Fibroblast of villous mesenchyme (primary cell): ENCODE measurements at regions not wholly inside any gene's neighbourhood (a gene's known extent, or its start where the extent isn't known, plus 50 kb on each side); places are given as distances from the start of the nearest gene placed in this dataset.

Source experiments
- DNase-seq: peaks from one replicate; pipeline ENCODE4 v3.0.0-alpha.2; 2010; ENCODE audit warnings: low read depth
- H3K4me3 ChIP-seq: 2 replicates; pipeline ENCODE4 v1.5.1; 2011; ENCODE audit warnings: low read depth, mild to moderate bottlenecking, low read length
- TF ChIP-seq, protein P1 (sequence below): IDR thresholded peaks from 2 replicates; pipeline ENCODE4 v1.5.1; 2012; ENCODE audit warnings: low read depth, mild to moderate bottlenecking, low read length; ENCODE audit not compliant: insufficient read depth

DNA sequence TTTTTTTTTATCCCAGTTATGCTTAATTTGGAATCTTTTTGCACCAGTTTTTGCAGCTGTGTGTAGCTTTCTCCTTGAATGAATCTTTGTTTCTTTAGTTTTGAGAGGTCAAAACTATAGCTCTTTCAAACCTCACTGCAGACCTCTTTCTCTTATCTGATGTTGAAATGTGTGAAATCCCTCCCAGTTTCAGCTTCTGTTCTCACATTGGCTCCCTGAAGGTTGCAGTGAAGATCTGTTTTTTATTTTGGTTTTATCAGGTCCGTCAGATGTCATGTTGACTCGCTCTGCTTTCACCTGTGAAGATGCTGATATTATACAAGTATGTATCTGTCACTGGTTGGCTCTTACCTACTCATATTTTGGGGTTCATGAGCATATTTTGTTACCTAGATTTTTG is 372.0 kb downstream of the RFC3 start:
- no peak overlapping the region for H3K4me3 ChIP-seq
- no peak for DNase-seq
- TF ChIP-seq, protein P1, sequence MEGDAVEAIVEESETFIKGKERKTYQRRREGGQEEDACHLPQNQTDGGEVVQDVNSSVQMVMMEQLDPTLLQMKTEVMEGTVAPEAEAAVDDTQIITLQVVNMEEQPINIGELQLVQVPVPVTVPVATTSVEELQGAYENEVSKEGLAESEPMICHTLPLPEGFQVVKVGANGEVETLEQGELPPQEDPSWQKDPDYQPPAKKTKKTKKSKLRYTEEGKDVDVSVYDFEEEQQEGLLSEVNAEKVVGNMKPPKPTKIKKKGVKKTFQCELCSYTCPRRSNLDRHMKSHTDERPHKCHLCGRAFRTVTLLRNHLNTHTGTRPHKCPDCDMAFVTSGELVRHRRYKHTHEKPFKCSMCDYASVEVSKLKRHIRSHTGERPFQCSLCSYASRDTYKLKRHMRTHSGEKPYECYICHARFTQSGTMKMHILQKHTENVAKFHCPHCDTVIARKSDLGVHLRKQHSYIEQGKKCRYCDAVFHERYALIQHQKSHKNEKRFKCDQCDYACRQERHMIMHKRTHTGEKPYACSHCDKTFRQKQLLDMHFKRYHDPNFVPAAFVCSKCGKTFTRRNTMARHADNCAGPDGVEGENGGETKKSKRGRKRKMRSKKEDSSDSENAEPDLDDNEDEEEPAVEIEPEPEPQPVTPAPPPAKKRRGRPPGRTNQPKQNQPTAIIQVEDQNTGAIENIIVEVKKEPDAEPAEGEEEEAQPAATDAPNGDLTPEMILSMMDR, result no peak

DNA sequence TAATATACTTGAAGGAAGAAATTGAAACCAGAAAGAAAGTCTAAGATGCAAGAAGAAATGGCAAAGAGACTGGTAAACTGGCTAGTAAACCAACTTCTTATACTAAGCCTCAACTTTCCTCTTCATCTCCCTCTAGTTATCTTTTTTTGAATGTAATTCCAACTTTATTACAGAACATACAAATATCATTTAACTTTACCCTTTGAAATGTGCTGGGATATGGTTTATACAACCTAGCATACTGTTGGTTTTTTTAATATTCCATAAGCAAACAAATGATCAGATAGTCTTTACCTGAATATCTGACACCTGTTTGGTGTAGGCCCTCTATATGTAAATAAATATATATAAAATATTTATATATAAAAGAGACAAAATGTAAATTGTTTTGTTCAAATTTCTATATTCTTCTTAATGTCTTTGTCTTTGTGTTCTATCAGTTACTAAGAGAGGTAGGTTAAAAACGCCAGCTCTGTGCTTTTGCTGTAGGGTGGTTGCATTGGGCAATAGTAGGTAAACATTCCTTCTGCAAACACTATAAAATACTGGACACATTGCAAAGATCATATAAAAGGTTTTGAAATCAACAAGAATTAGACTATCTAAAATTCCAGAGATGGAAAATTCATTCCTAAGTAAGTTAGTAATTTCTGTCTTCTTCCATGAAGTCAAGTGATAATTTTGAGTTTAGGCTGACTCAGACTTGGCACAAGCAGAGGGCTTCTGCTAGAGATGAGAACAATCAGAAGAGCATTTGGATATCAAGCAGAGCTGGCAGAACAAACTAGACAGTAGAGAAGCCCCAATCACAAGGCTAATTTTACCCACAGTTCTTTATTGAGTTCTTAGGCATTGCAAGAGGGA is 383.3 kb downstream of the RFC3 start:
- peak; percentile 87 for DNase-seq
- TF ChIP-seq, protein P1, result no peak

DNA sequence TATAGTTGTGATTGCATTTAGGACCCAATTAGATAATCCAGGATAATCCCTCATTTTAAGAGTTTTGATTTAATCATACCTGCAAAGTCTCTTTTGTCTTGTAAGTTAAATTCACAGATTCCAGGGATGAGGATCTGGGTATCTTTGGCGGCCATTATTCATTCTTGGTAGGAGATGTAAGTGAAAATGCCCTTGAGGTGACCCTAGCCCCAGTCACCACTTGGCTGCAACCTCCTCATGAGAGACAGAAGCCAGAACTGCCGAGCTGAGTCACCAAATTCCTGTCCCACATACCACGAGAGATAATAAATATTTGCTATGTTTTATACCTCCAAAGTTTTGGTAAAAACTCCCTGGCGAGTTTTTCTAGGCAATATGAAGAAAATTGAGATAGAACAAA is 389.4 kb downstream of the RFC3 start:
- H3K4me3 ChIP-seq, result no peak overlapping the region
- TF ChIP-seq, protein P1, result no peak
- DNase-seq, result peak; percentile 81

More for the DNA sequence above, 383.3 kb downstream of the RFC3 start:
- no peak overlapping the region for H3K4me3 ChIP-seq

DNA sequence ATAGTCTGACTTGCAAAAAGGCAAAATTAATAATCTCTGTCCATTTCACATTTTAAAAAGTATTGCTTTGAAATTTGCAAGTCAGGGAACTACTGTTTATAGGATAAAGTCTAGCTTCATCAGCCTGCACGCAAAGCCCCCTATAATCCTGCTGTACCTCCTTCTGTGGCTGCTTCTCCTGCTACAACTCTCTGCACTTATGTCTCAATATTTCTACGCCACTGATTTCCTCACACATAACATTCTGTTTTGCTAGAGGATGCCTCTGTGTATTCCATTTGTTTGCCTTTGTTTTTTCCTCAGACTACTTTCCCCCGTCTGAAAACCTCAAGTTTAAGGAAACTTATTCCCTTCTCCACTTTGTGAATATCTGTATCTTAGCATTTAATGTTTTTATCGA is 389.9 kb downstream of the RFC3 start:
- H3K4me3 ChIP-seq, result no peak overlapping the region
- TF ChIP-seq, protein P1, result no peak
- peak; percentile 72 for DNase-seq

DNA sequence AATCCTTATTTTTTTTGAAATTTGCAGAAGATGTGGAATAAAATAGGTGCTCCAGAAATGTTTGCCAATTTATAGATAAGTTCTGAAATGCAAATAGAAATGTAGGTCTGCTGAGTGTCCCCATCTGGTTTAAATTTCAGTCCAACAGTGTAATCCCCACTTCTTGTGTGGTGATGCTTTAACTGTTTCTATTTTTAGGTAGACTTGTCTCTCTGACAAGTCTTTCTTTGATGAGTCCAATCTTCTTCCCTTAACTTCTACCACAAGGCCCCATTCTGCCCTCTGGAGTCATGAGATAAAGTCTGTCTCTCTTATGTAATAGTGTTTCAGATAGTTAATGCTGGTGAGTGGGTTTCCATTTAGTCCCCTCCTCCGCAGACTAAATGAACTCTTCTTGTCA is 390.4 kb downstream of the RFC3 start:
- TF ChIP-seq, protein P1, result no peak
- peak; percentile 34 for DNase-seq
- no peak overlapping the region for H3K4me3 ChIP-seq

DNA sequence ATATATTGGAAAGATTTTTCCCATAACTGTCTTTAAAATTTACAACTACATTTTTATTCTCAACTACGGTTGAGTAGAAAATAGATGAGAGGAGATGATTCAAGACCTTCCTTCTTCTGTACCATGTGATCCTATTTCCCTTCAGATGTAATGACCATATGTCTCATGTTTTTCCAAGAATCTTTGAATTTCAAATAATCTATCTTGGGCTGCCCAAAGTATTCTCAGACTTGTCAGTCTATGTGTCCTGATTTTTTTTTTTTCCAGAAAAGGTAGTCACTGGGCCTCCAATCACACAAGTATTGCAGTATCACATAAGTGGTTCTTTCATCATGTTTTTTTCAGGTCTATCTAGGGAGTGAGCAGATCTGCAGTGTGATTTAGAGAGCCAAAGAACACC is 392.4 kb downstream of the RFC3 start:
- no peak overlapping the region for H3K4me3 ChIP-seq
- TF ChIP-seq, protein P1, result no peak
- DNase-seq, result no peak

DNA sequence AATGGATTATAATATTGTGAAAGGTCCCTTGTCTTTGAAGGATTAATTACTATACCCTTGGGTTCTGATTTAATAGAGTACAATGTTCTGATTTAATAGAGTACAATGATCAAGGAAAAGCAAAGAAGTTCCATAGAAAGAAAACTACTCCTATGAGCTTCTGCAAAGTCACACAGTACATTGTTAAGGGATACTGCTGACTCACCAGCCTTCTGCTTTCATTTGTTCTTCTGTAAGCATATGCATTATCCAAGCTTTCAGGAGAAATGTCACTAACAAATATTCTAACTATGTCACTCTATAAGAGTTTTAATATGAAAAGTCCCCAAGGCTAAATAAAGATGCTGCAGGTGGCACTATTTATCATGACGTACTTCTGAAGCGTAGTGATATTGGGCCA is 396.7 kb downstream of the RFC3 start:
- peak; percentile 7 for DNase-seq
- TF ChIP-seq, protein P1, result no peak
- no peak overlapping the region for H3K4me3 ChIP-seq
